Caco-2 (cell line): ENCODE measurements at regions not wholly inside any gene's neighbourhood (a gene's known extent, or its start where the extent isn't known, plus 50 kb on each side); places are given as distances from the start of the nearest gene placed in this dataset.

Source experiments
- BruUV-seq: library from RNA; stranded (reverse); fragments of 400-500 nt; replicated peaks from 2 replicates; lab custom pipeline; 2021; lab: Mats Ljungman, UMichigan
- CTCF ChIA-PET: fragments of 300-600 bp; sonication (Branson Sonifier 250); formaldehyde crosslinking; loops from one replicate; lab custom pipeline; 2022; ENCODE audit warnings: antibody characterized with exemption; lab: Charles Lee
- POLR2A ChIA-PET: fragments of 300-600 bp; sonication (Branson Sonifier 250); formaldehyde crosslinking; loops from one replicate; lab custom pipeline; 2022; ENCODE audit warnings: antibody characterized with exemption; lab: Charles Lee
- DNase-seq, 2 experiments: peaks; one replicate each; pipeline versions ENCODE4 v3.0.0 to v3.0.0-alpha.2; 2020 to 2022
- H3K27me3 ChIP-seq: replicated peaks from 2 replicates; pipeline ENCODE4 v1.6.0; 2011; ENCODE audit warnings: low read length; ENCODE audit not compliant: control insufficient read depth, insufficient read depth
- H3K36me3 ChIP-seq: 2 replicates; pipeline ENCODE4 v1.5.1; 2011; ENCODE audit warnings: low read length; ENCODE audit not compliant: control insufficient read depth, insufficient read depth
- H3K4me1 ChIP-seq: fragments of 250-450 bp; sonication (Bioruptor Pico); 2 replicates; pipeline ENCODE4 v1.5.1; 2020; ENCODE audit warnings: mild to moderate bottlenecking
- H3K4me3 ChIP-seq: 2 replicates; pipeline ENCODE4 v1.5.1; 2011; ENCODE audit warnings: low read depth, mild to moderate bottlenecking, control low read depth, low read length
- H3K9me3 ChIP-seq: fragments of 250-450 bp; sonication (Bioruptor Pico); 2 replicates; pipeline ENCODE4 v1.5.1; 2020; ENCODE audit warnings: mild to moderate bottlenecking, moderate library complexity
- H3K27ac Mint-ChIP-seq: one replicate; pipeline ENCODE4 v1.8.0; 2022; ENCODE audit warnings: mixed read lengths; ENCODE audit not compliant: unreplicated experiment
- H3K27me3 Mint-ChIP-seq: one replicate; pipeline ENCODE4 v1.8.0; 2022; ENCODE audit warnings: mixed read lengths; ENCODE audit not compliant: insufficient read depth, unreplicated experiment
- H3K36me3 Mint-ChIP-seq: one replicate; pipeline ENCODE4 v1.8.0; 2022; ENCODE audit warnings: mild to moderate bottlenecking, mixed read lengths; ENCODE audit not compliant: insufficient read depth, unreplicated experiment
- H3K4me1 Mint-ChIP-seq: one replicate; pipeline ENCODE4 v1.8.0; 2022; ENCODE audit warnings: low read depth, mixed read lengths; ENCODE audit not compliant: unreplicated experiment
- H3K4me3 Mint-ChIP-seq: one replicate; pipeline ENCODE4 v1.8.0; 2022; ENCODE audit warnings: mild to moderate bottlenecking, moderate library complexity, mixed read lengths; ENCODE audit not compliant: unreplicated experiment
- H3K9me3 Mint-ChIP-seq: one replicate; pipeline ENCODE4 v1.8.0; 2022; ENCODE audit warnings: mixed read lengths; ENCODE audit not compliant: unreplicated experiment
- CTCF ChIP-seq, 2 experiments: fragments of 200-600 bp in 1 of 2; IDR thresholded peaks; 1 replicate in 1 of 2; 2 replicates in 1 of 2; pipeline versions ENCODE4 v1.5.1 to v1.8.0; 2011 to 2022; ENCODE audit warnings: antibody characterized with exemption in 1 of 2, control low read depth in 1 of 2, inconsistent platforms in 1 of 2, low read depth in 1 of 2, low read length in 1 of 2, mild to moderate bottlenecking in 1 of 2, moderate library complexity in 1 of 2; ENCODE audit not compliant: insufficient read depth in 1 of 2, severe bottlenecking in 1 of 2, unreplicated experiment in 1 of 2
- intact Hi-C: fragments of 100-400 bp; cut with micrococcal nuclease; formaldehyde crosslinking; loops from one replicate; pipeline ENCODE4 v1.10.0; 2022; ENCODE audit not compliant: unreplicated experiment

- no peaks in the 10 kb centered on the region for H3K36me3 Mint-ChIP-seq
- no peak overlapping the region for H3K4me3 Mint-ChIP-seq
- Histone ChIP-seq H3K4me3 (no peak overlapping the region), H3K4me1 (no peaks in the 10 kb centered on the region), H3K9me3 (no peaks in the 10 kb centered on the region), H3K27me3 (no peaks in the 10 kb centered on the region), H3K36me3 (no peaks in the 10 kb centered on the region)
- TF ChIP-seq CTCF (IDR thresholded peaks at IDR 0.05; ENCODE audit: insufficient read depth in 1 of 2, low read depth in 1 of 2, low read length in 1 of 2, severe bottlenecking in 1 of 2, unreplicated experiment in 1 of 2) = no peak
- no peaks in the 10 kb centered on the region for H3K4me1 Mint-ChIP-seq
- no peak overlapping the region for H3K27ac Mint-ChIP-seq
- POLR2A ChIA-PET = no interaction called here
- intact Hi-C loops = no loop called here
- H3K27me3 Mint-ChIP-seq = peaks cover 3% of the 10 kb centered on the region
- BruUV-seq = no TSS peak
- no peaks in the 10 kb centered on the region for H3K9me3 Mint-ChIP-seq
- DNase-seq = no peak
- CTCF ChIA-PET = no interaction called here
Measured at GRCh38 chr9:100884518-100884917, 144.0 kb upstream of the PLPPR1 start.

- no peak for TF ChIP-seq CTCF (IDR thresholded peaks at IDR 0.05; ENCODE audit: insufficient read depth in 1 of 2, low read depth in 1 of 2, low read length in 1 of 2, severe bottlenecking in 1 of 2, unreplicated experiment in 1 of 2)
- Histone ChIP-seq H3K27me3 (no peaks in the 10 kb centered on the region), H3K36me3 (no peaks in the 10 kb centered on the region), H3K9me3 (no peaks in the 10 kb centered on the region), H3K4me3 (no peak overlapping the region), H3K4me1 (no peaks in the 10 kb centered on the region)
- Mint-ChIP-seq H3K27ac (no peak overlapping the region), H3K27me3 (peaks cover 3% of the 10 kb centered on the region), H3K4me1 (no peaks in the 10 kb centered on the region), H3K4me3 (no peak overlapping the region), H3K36me3 (no peaks in the 10 kb centered on the region), H3K9me3 (no peaks in the 10 kb centered on the region)
- intact Hi-C loops = no loop called here
- BruUV-seq = no TSS peak
- ChIA-PET CTCF (no interaction called here), POLR2A (no interaction called here)
- DNase-seq = no peak
Measured at GRCh38 chr9:100890321-100890720, 138.2 kb upstream of the PLPPR1 start.

- Mint-ChIP-seq H3K9me3 (no peaks in the 10 kb centered on the region), H3K4me1 (no peaks in the 10 kb centered on the region), H3K27ac (no peak overlapping the region), H3K27me3 (peaks cover 11% of the 10 kb centered on the region), H3K4me3 (no peak overlapping the region), H3K36me3 (no peaks in the 10 kb centered on the region)
- no peaks in the 10 kb centered on the region for H3K4me1 ChIP-seq
- POLR2A ChIA-PET = no interaction called here
- DNase-seq = no peak
- BruUV-seq = no TSS peak
- CTCF ChIA-PET = interaction anchor here (0.5 kb wide), 1 partner anchor 324 kb away, joined by 3 read pairs; no protein-coding TSS in a partner anchor
- H3K27me3 ChIP-seq = no peaks in the 10 kb centered on the region
- intact Hi-C loops = no loop called here
- no peak overlapping the region for H3K4me3 ChIP-seq
- TF ChIP-seq CTCF (IDR thresholded peaks at IDR 0.05; ENCODE audit: insufficient read depth in 1 of 2, low read depth in 1 of 2, low read length in 1 of 2, severe bottlenecking in 1 of 2, unreplicated experiment in 1 of 2) = no peak
- H3K9me3 ChIP-seq = no peaks in the 10 kb centered on the region
- H3K36me3 ChIP-seq = no peaks in the 10 kb centered on the region
Measured at GRCh38 chr9:100911273-100911672, 117.3 kb upstream of the PLPPR1 start.
